HG02973 (cell line): ENCODE measurements at regions not wholly inside any gene's neighbourhood (a gene's known extent, or its start where the extent isn't known, plus 50 kb on each side); places are given as distances from the start of the nearest gene placed in this dataset.

Experiments used
- ATAC-seq: cut with Tn5 transposase; IDR thresholded peaks from one replicate; pipeline ENCODE4 v1.9.1; 2021; ENCODE audit warnings: moderate library complexity; ENCODE audit not compliant: unreplicated experiment

- ATAC-seq, result no peak
These were observed 669.9 kb downstream of the BRD1 start for GRCh38 chr22:49157529-49158339.

GRCh38 chr22:49156662-49157285 lies 670.9 kb downstream of the BRD1 start:
- no peak for ATAC-seq

GRCh38 chr22:49155770-49156580 lies 671.7 kb downstream of the BRD1 start:
- ATAC-seq, result no peak

- no peak for ATAC-seq
These were observed 672.5 kb downstream of the BRD1 start for GRCh38 chr22:49155039-49155769.

GRCh38 chr22:49154433-49154832 lies 673.2 kb downstream of the BRD1 start:
- no peak for ATAC-seq

GRCh38 chr22:49153921-49154320 lies 673.8 kb downstream of the BRD1 start:
- no peak for ATAC-seq

GRCh38 chr22:49152939-49153770 lies 674.5 kb downstream of the BRD1 start:
- ATAC-seq, result no peak

GRCh38 chr22:49152127-49152938 lies 675.3 kb downstream of the BRD1 start:
- no peak for ATAC-seq

- ATAC-seq, result no peak
These were observed 676.2 kb downstream of the BRD1 start for GRCh38 chr22:49151256-49152126.

- ATAC-seq, result no peak
These were observed 676.9 kb downstream of the BRD1 start for GRCh38 chr22:49150801-49151221.

- ATAC-seq, result no peak
These were observed 677.7 kb downstream of the BRD1 start for GRCh38 chr22:49149721-49150608.

- no peak for ATAC-seq
These were observed 678.7 kb downstream of the BRD1 start for GRCh38 chr22:49148895-49149418.

GRCh38 chr22:49147617-49148175 lies 680.0 kb downstream of the BRD1 start:
- ATAC-seq, result no peak

GRCh38 chr22:49147171-49147570 lies 680.5 kb downstream of the BRD1 start:
- ATAC-seq, result no peak

- ATAC-seq, result no peak
These were observed 681.2 kb downstream of the BRD1 start for GRCh38 chr22:49146511-49146910.

- ATAC-seq, result no peak
These were observed 683.9 kb downstream of the BRD1 start for GRCh38 chr22:49143812-49144211.

GRCh38 chr22:49142891-49143290 lies 684.8 kb downstream of the BRD1 start:
- ATAC-seq, result no peak
